ENCODE measurements at regions not wholly inside any gene's neighbourhood (a gene's known extent, or its start where the extent isn't known, plus 50 kb on each side); places are given as distances from the start of the nearest gene placed in this dataset.

DNA sequence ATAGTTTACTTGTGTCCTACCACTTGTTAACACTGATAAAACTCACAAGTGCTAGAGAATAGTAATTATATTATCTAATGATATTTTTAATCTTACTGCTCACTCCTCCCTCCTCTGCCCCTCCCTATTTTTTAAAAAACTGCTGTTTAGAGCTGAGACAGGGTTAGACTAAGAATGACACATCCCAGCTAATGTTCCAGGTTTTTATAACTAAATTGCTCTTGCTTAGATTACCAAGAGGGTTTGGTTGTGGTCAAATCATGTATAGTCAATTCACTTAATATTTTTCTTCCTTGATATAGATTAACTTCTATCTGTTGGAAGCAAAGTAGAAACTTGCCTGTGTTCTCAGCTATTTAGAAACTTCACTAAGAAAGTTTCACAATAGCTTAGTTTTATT is 60.2 kb downstream of the ATOH1 start:
- TF ChIP-seq POLR2AphosphoS5 (IDR thresholded peaks at IDR 0.05) (no peak), CTCF (IDR thresholded peaks at IDR 0.05) (no peak)

All from suprapubic skin (tissue), 3 donors.